ENCODE measurements at regions not wholly inside any gene's neighbourhood (a gene's known extent, or its start where the extent isn't known, plus 50 kb on each side); places are given as distances from the start of the nearest gene placed in this dataset.

- no peaks in the 10 kb centered on the region for H3K9me3 ChIP-seq
- in situ Hi-C loops (cut with MboI; ENCODE audit: low sequenced_read_pairs in 4 of 4) (no loop called here), intact Hi-C loops (cut with DNase I; ENCODE audit: low total_unique reads) (no loop called here)
- DNase-seq (no peak), ATAC-seq (no peak)
- TF ChIP-seq CTCF (IDR thresholded peaks at IDR 0.05 in 4 of 5, conservative IDR thresholded peaks at IDR 0.05 in 1 of 5) (no peak), POLR2A (IDR thresholded peaks at IDR 0.05) (no peak)
- no peaks in the 10 kb centered on the region for H3K27me3 ChIP-seq
- no peaks in the 10 kb centered on the region for H3K36me3 ChIP-seq
- H3K4me3 ChIP-seq = no peak overlapping the region
- H3K27ac ChIP-seq = no peak overlapping the region
- no peaks in the 10 kb centered on the region for H3K4me1 ChIP-seq
Observed at GRCh38 chr11:23764286-23764685, 732.6 kb upstream of the LUZP2 start.

GRCh38 chr11:23765682-23766252, 731.1 kb upstream of the LUZP2 start:
- ATAC-seq (no peak), DNase-seq (no peak)
- Histone ChIP-seq H3K4me3 (no peak overlapping the region), H3K36me3 (no peaks in the 10 kb centered on the region), H3K4me1 (no peaks in the 10 kb centered on the region), H3K27me3 (no peaks in the 10 kb centered on the region), H3K9me3 (no peaks in the 10 kb centered on the region), H3K27ac (no peak overlapping the region)
- in situ Hi-C loops (cut with MboI; ENCODE audit: low sequenced_read_pairs in 4 of 4) (no loop called here), intact Hi-C loops (cut with DNase I; ENCODE audit: low total_unique reads) (no loop called here)
- no peak for TF ChIP-seq CTCF (IDR thresholded peaks at IDR 0.05 in 4 of 5, conservative IDR thresholded peaks at IDR 0.05 in 1 of 5)
- no peak for TF ChIP-seq POLR2A (IDR thresholded peaks at IDR 0.05)

- Histone ChIP-seq H3K4me3 (no peak overlapping the region), H3K27me3 (no peaks in the 10 kb centered on the region), H3K9me3 (no peaks in the 10 kb centered on the region), H3K27ac (no peak overlapping the region), H3K36me3 (no peaks in the 10 kb centered on the region), H3K4me1 (no peaks in the 10 kb centered on the region)
- in situ Hi-C loops (cut with MboI; ENCODE audit: low sequenced_read_pairs in 4 of 4) = no loop called here
- TF ChIP-seq CTCF (IDR thresholded peaks at IDR 0.05 in 4 of 5, conservative IDR thresholded peaks at IDR 0.05 in 1 of 5) (no peak), POLR2A (IDR thresholded peaks at IDR 0.05) (no peak)
- intact Hi-C loops (cut with DNase I; ENCODE audit: low total_unique reads) = no loop called here
- ATAC-seq (no peak), DNase-seq (no peak)
Observed at GRCh38 chr11:23767576-23767975, 729.3 kb upstream of the LUZP2 start.

DNA sequence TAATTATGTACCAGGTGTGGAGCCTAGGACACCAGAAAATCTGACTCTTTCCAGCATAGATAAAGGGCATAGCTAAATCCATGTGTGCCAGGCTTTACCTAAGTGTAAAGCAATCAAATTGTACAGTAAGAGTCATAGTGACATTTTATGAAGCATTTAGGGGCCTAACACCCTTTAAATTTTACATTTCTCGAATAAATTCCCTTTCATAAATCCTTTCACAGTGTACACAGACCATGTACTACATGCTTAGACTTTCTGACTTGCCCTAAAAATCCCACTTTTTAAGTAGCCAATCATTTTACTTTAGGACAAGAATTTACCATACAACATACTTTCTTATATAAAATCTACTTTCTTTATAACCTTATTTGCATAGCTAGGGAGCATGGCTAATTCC, 727.6 kb upstream of the LUZP2 start:
- Histone ChIP-seq H3K27ac (no peak overlapping the region), H3K36me3 (no peaks in the 10 kb centered on the region), H3K4me3 (no peak overlapping the region), H3K4me1 (no peaks in the 10 kb centered on the region), H3K27me3 (no peaks in the 10 kb centered on the region), H3K9me3 (no peaks in the 10 kb centered on the region)
- intact Hi-C loops (cut with DNase I; ENCODE audit: low total_unique reads) (no loop called here), in situ Hi-C loops (cut with MboI; ENCODE audit: low sequenced_read_pairs in 4 of 4) (no loop called here)
- TF ChIP-seq CTCF (IDR thresholded peaks at IDR 0.05 in 4 of 5, conservative IDR thresholded peaks at IDR 0.05 in 1 of 5) (no peak), POLR2A (IDR thresholded peaks at IDR 0.05) (no peak)
- no peak for DNase-seq
- ATAC-seq = no peak

DNA sequence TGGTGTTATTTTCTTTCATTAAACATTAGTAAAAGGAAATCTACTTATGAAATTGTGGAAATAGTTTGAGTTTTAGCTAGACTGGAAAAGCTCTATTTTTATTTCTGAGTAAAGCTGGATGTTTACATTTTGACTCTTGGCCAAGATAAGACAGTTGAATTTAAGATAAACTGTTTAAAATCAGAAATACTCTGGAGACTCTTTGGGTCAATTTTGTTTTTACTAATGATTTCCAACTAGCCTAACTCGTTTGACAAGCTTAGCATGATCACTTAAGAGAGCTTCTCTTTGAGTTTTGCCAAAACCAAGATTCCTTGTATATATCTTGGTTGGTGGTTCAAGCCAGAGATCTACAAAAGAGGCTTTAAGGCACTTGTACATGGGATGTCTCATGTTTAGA, 724.8 kb upstream of the LUZP2 start:
- Histone ChIP-seq H3K27ac (no peak overlapping the region), H3K4me1 (no peaks in the 10 kb centered on the region), H3K4me3 (no peak overlapping the region), H3K27me3 (no peaks in the 10 kb centered on the region), H3K36me3 (no peaks in the 10 kb centered on the region), H3K9me3 (no peaks in the 10 kb centered on the region)
- ATAC-seq (no peak), DNase-seq (no peak)
- TF ChIP-seq CTCF (IDR thresholded peaks at IDR 0.05 in 4 of 5, conservative IDR thresholded peaks at IDR 0.05 in 1 of 5) (no peak), POLR2A (IDR thresholded peaks at IDR 0.05) (no peak)
- intact Hi-C loops (cut with DNase I; ENCODE audit: low total_unique reads) = no loop called here
- in situ Hi-C loops (cut with MboI; ENCODE audit: low sequenced_read_pairs in 4 of 4) = no loop called here
